HEK293T (cell line): ENCODE measurements at regions not wholly inside any gene's neighbourhood (a gene's known extent, or its start where the extent isn't known, plus 50 kb on each side); places are given as distances from the start of the nearest gene placed in this dataset.

Experiments
- CTCF ChIA-PET: fragments of 350-600 bp; formaldehyde crosslinking; extraction: SDS; loops from one replicate; lab custom pipeline; 2021; ENCODE audit warnings: antibody characterized with exemption, inconsistent platforms; lab: Yijun Ruan, JAX
- POLR2A ChIA-PET: fragments of 350-600 bp; formaldehyde crosslinking; extraction: SDS; loops from one replicate; lab custom pipeline; 2020; ENCODE audit warnings: antibody characterized with exemption, inconsistent platforms; lab: Yijun Ruan, JAX
- DNase-seq: peaks from one replicate; pipeline ENCODE4 v3.0.0; 2012; ENCODE audit warnings: mixed read lengths; ENCODE audit errors: extremely low spot score
- ARNT ChIP-seq: fragments of 450-650 bp; IDR thresholded peaks from 2 replicates; pipeline ENCODE4 v1.6.1; 2017; ENCODE audit warnings: mild to moderate bottlenecking
- BHLHE40 ChIP-seq: fragments of 450-650 bp; IDR thresholded peaks from 2 replicates; pipeline ENCODE4 v1.6.1; 2016; ENCODE audit warnings: mild to moderate bottlenecking, moderate library complexity, borderline replicate concordance
- CTBP1 ChIP-seq: fragments of 450-650 bp; IDR thresholded peaks from 2 replicates; pipeline ENCODE4 v1.6.1; 2016; ENCODE audit warnings: borderline replicate concordance
- ELF4 ChIP-seq: fragments of 450-650 bp; IDR thresholded peaks from 2 replicates; pipeline ENCODE4 v1.6.1; 2017; ENCODE audit warnings: antibody characterized with exemption
- FOXA1 ChIP-seq: fragments of 450-650 bp; IDR thresholded peaks from 2 replicates; pipeline ENCODE4 v1.6.1; 2016; ENCODE audit warnings: mild to moderate bottlenecking
- FOXK2 ChIP-seq: fragments of 450-650 bp; IDR thresholded peaks from 2 replicates; pipeline ENCODE4 v1.6.1; 2016; ENCODE audit warnings: mild to moderate bottlenecking
- FOXM1 ChIP-seq: fragments of 450-650 bp; IDR thresholded peaks from 2 replicates; pipeline ENCODE4 v1.6.1; 2017; ENCODE audit warnings: mild to moderate bottlenecking, borderline replicate concordance
- HDGF ChIP-seq: fragments of 450-650 bp; IDR thresholded peaks from 2 replicates; pipeline ENCODE4 v1.6.1; 2017; ENCODE audit warnings: antibody characterized with exemption, borderline replicate concordance
- L3MBTL2 ChIP-seq: fragments of 450-650 bp; conservative IDR thresholded peaks from 2 replicates; pipeline ENCODE4 v1.6.1; 2016; ENCODE audit warnings: mild to moderate bottlenecking
- LEF1 ChIP-seq: fragments of 450-650 bp; IDR thresholded peaks from 2 replicates; pipeline ENCODE4 v1.6.1; 2017; ENCODE audit warnings: mild to moderate bottlenecking, borderline replicate concordance
- NFRKB ChIP-seq: fragments of 450-650 bp; IDR thresholded peaks from 2 replicates; pipeline ENCODE4 v1.6.1; 2016; ENCODE audit warnings: mild to moderate bottlenecking, moderate library complexity
- PKNOX1 ChIP-seq: fragments of 450-650 bp; IDR thresholded peaks from 2 replicates; pipeline ENCODE4 v1.6.1; 2016
- SP1 ChIP-seq: fragments of 450-650 bp; IDR thresholded peaks from 2 replicates; pipeline ENCODE4 v1.6.1; 2017
- SUZ12 ChIP-seq: fragments of 450-650 bp; IDR thresholded peaks from 2 replicates; pipeline ENCODE4 v1.6.1; 2016; ENCODE audit warnings: mild to moderate bottlenecking
- TARDBP ChIP-seq: fragments of 450-650 bp; IDR thresholded peaks from 2 replicates; pipeline ENCODE4 v1.6.1; 2016
- ZNF384 ChIP-seq: fragments of 450-650 bp; IDR thresholded peaks from 2 replicates; pipeline ENCODE4 v1.6.1; 2016

GRCh38 chr18:30385684-30386083, 656.9 kb downstream of the DSC3 start:
- ChIA-PET POLR2A (no interaction called here), CTCF (no interaction called here)
- TF ChIP-seq PKNOX1 = no peak
- no peak for DNase-seq

DNA sequence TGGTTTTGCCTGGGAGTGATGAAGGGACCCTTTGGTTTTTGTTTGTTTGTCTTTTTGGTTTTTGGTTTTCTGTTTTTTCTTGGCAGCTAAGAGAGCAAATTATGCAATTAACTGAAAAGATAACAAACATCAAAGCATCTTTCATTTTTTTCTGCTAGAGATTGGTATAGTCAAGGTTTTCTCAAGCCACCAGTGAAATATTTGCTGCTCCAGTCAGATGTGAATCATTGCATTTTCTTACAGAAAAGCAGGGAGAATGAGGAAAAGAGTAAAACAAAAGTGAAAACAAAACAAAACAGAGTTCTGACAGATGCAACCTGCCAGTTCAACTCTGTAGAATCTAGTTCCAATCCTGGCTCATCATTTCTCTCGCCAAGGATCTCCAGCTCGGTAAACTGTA, 660.7 kb downstream of the DSC3 start:
- ChIA-PET CTCF (no interaction called here), POLR2A (no interaction called here)
- TF ChIP-seq NFRKB (no peak), FOXA1 (no peak), CTBP1 (no peak), PKNOX1 (no peak), SP1 (no peak), FOXM1 (no peak), L3MBTL2 (no peak), LEF1 (no peak), ELF4 (no peak), ARNT (no peak), HDGF (no peak), BHLHE40 (no peak), FOXK2 (no peak), SUZ12 (no peak), ZNF384 (no peak), TARDBP (no peak)
- DNase-seq = no peak

DNA sequence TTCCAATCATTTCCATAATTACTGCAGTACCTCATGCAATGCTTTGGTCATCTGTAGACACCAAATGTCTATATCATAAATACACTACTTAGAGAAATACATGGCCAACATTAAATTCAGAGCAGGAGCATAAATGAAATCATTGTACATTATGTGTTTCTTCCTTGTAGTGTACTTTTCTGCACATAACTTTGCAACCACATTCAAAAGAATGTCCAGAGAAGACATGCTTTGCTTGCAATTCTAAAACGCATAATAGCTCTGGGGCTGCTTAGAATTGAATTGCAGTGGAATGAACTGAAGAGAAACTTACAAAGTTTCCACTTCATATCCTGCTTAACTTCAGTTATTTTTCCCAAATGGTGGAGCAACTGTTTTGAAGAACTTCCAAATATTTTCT, 664.4 kb downstream of the DSC3 start:
- ChIA-PET POLR2A (no interaction called here), CTCF (no interaction called here)
- no peak for DNase-seq
- TF ChIP-seq BHLHE40 (no peak), ELF4 (no peak), NFRKB (no peak), PKNOX1 (no peak), SP1 (no peak), FOXM1 (no peak), CTBP1 (no peak), HDGF (no peak), ARNT (no peak), FOXK2 (no peak), L3MBTL2 (no peak), TARDBP (no peak), FOXA1 (no peak), ZNF384 (no peak), SUZ12 (no peak), LEF1 (no peak)

- peak; percentile 49 for DNase-seq
- CTCF ChIA-PET = interaction anchor here (0.5 to 0.6 kb wide), 2 partner anchors 96 to 1198 kb away, joined by 3 read pairs; no protein-coding TSS in a partner anchor
- POLR2A ChIA-PET = no interaction called here
- TF ChIP-seq ZNF384 (no peak), NFRKB (no peak), ARNT (no peak), ELF4 (no peak), BHLHE40 (no peak), CTBP1 (no peak), SP1 (no peak), L3MBTL2 (no peak)
Observed at GRCh38 chr18:30376515-30376914, 666.0 kb downstream of the DSC3 start.

DNA sequence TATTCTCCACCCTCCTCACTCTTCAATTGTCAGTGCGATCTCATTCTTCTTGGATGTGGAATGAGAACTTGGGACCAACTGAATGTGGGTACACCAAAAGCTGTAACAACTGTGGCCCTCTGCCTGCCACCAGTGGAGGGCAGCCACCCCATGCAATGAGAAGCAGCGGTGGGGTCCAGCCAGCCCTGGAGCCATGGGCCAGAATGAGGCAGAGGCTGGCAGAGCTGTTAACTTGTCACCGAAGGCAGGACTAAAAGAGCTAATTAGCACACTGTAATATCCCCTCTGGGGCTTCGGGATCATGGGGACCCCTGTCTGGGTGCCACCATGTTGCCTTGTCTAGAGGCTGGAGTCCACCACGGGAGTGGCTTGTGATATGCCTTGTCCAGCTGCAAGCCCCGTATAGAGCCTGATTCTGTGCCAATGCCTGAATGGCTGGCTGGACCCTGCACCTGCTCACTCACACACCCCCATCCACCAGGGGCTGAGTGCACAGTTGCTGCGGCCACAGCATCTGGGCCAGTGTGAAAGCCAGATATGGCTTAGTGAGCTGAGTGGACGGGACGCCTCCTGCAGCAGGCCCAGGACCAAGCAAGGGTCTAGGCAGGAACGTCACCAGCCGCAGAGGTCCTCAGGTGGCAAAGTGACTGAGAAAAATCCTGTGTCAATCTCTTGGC, 680.5 kb downstream of the DSC3 start:
- ChIA-PET POLR2A (no interaction called here), CTCF (no interaction called here)
- no peak for TF ChIP-seq HDGF
- no peak for TF ChIP-seq L3MBTL2
- no peak for TF ChIP-seq SUZ12
- TF ChIP-seq ELF4 = no peak
- no peak for TF ChIP-seq TARDBP
- TF ChIP-seq SP1 = no peak
- no peak for TF ChIP-seq PKNOX1
- no peak for TF ChIP-seq ZNF384
- no peak for TF ChIP-seq NFRKB
- TF ChIP-seq FOXK2 = no peak
- no peak for TF ChIP-seq BHLHE40
- no peak for TF ChIP-seq ARNT
- TF ChIP-seq FOXA1 = no peak
- TF ChIP-seq FOXM1 = no peak
- no peak for TF ChIP-seq LEF1
- TF ChIP-seq CTBP1 = no peak
- DNase-seq = no peak

GRCh38 chr18:30359521-30359920, 683.0 kb downstream of the DSC3 start:
- no peak for DNase-seq
- POLR2A ChIA-PET = no interaction called here
- CTCF ChIA-PET = no interaction called here
- TF ChIP-seq BHLHE40 = no peak
- no peak for TF ChIP-seq ARNT
- no peak for TF ChIP-seq LEF1
- no peak for TF ChIP-seq FOXA1
- no peak for TF ChIP-seq CTBP1
- no peak for TF ChIP-seq L3MBTL2
- TF ChIP-seq PKNOX1 = no peak
- no peak for TF ChIP-seq NFRKB
- no peak for TF ChIP-seq SP1
- TF ChIP-seq ELF4 = no peak
- TF ChIP-seq TARDBP = no peak
